Stimulated activated naive B cell treated with anti-CD40 and anti-IgM and Interleukin-4, amounts not matched to agents 10 μg/mL and 1 μg/mL and 100 μg/mL, for 72 hours (primary cell): ENCODE measurements at regions not wholly inside any gene's neighbourhood (a gene's known extent, or its start where the extent isn't known, plus 50 kb on each side); places are given as distances from the start of the nearest gene placed in this dataset.

Source experiments
- ATAC-seq, 2 donors: fragments of 150-1000 bp; cut with Tn5 transposase; replicated peaks; 2 replicates each; pipeline ENCODE4 v1.10.0; 2021; ENCODE audit warnings: moderate library complexity in 1 of 2
- DNase-seq: peaks from one replicate; pipeline ENCODE4 v3.0.0; 2021
- H3K27ac Mint-ChIP-seq: one replicate; pipeline ENCODE4 v1.8.0; 2022; ENCODE audit warnings: mild to moderate bottlenecking, mixed read lengths
- H3K27me3 Mint-ChIP-seq, 2 donors: one replicate each; pipeline ENCODE4 v1.8.0; 2022; ENCODE audit warnings: mixed read lengths in 2 of 2
- H3K36me3 Mint-ChIP-seq, 2 donors: one replicate each; pipeline ENCODE4 v1.8.0; 2022; ENCODE audit warnings: mixed read lengths in 2 of 2, mild to moderate bottlenecking in 1 of 2
- H3K4me1 Mint-ChIP-seq, 2 donors: one replicate each; pipeline ENCODE4 v1.8.0; 2022; ENCODE audit warnings: mixed read lengths in 2 of 2, mild to moderate bottlenecking in 1 of 2
- H3K4me3 Mint-ChIP-seq, 2 donors: one replicate each; pipeline ENCODE4 v1.8.0; 2022; ENCODE audit warnings: mild to moderate bottlenecking in 2 of 2, mixed read lengths in 2 of 2, moderate library complexity in 1 of 2
- H3K9me3 Mint-ChIP-seq, 2 donors: one replicate each; pipeline ENCODE4 v1.8.0; 2022; ENCODE audit warnings: mixed read lengths in 2 of 2, mild to moderate bottlenecking in 1 of 2

- Mint-ChIP-seq H3K4me3 (no peak overlapping the region), H3K27ac (no peak overlapping the region), H3K9me3 (no peaks in the 10 kb centered on the region), H3K27me3 (peaks cover 10 to 21% of the 10 kb centered on the region in 2 donors), H3K4me1 (no peaks in the 10 kb centered on the region), H3K36me3 (no peaks in the 10 kb centered on the region)
- ATAC-seq (no peak), DNase-seq (no peak)
Measured at GRCh38 chr2:45274250-45274926, 265.1 kb upstream of the SIX2 start.

- no peak overlapping the region for H3K4me3 Mint-ChIP-seq
- no peak overlapping the region for H3K27ac Mint-ChIP-seq
- H3K36me3 Mint-ChIP-seq, result no peaks in the 10 kb centered on the region
- H3K9me3 Mint-ChIP-seq, result no peaks in the 10 kb centered on the region
- no peaks in the 10 kb centered on the region for H3K4me1 Mint-ChIP-seq
- DNase-seq (no peak), ATAC-seq (no peak)
- peaks cover 16 to 29% of the 10 kb centered on the region in 2 donors for H3K27me3 Mint-ChIP-seq
Measured at GRCh38 chr2:45273412-45274249, 264.4 kb upstream of the SIX2 start.

GRCh38 chr2:45272549-45273265 is 263.5 kb upstream of the SIX2 start:
- Mint-ChIP-seq H3K36me3 (no peaks in the 10 kb centered on the region), H3K4me3 (no peak overlapping the region), H3K27ac (no peak overlapping the region), H3K27me3 (peaks cover 19 to 26% of the 10 kb centered on the region in 2 donors), H3K4me1 (no peaks in the 10 kb centered on the region), H3K9me3 (no peaks in the 10 kb centered on the region)
- ATAC-seq, result no peak
- no peak for DNase-seq

- peaks cover 23 to 33% of the 10 kb centered on the region in 2 donors for H3K27me3 Mint-ChIP-seq
- ATAC-seq (no peak), DNase-seq (no peak)
- H3K4me3 Mint-ChIP-seq, result no peak overlapping the region
- peaks cover 3% of the 10 kb centered on the region in 2 donors for H3K36me3 Mint-ChIP-seq
- H3K27ac Mint-ChIP-seq, result no peak overlapping the region
- peaks cover 4 to 6% of the 10 kb centered on the region in 2 donors for H3K4me1 Mint-ChIP-seq
- H3K9me3 Mint-ChIP-seq, result peaks cover 4% of the 10 kb centered on the region in 2 donors
Measured at GRCh38 chr2:45269149-45269793, 260.0 kb upstream of the SIX2 start.

- no peak overlapping the region for H3K4me3 Mint-ChIP-seq
- no peak for ATAC-seq
- peaks cover 4 to 7% of the 10 kb centered on the region in 2 donors for H3K4me1 Mint-ChIP-seq
- H3K36me3 Mint-ChIP-seq, result peaks cover 3% of the 10 kb centered on the region in 2 donors
- H3K9me3 Mint-ChIP-seq, result peaks cover 4% of the 10 kb centered on the region in 2 donors
- no peak overlapping the region for H3K27ac Mint-ChIP-seq
- H3K27me3 Mint-ChIP-seq, result peaks cover 23 to 39% of the 10 kb centered on the region in 2 donors
- no peak for DNase-seq
Measured at GRCh38 chr2:45268631-45269030, 259.4 kb upstream of the SIX2 start.

GRCh38 chr2:45267062-45267792 is 258.0 kb upstream of the SIX2 start:
- Mint-ChIP-seq H3K4me3 (no peak overlapping the region), H3K9me3 (peaks cover 4% of the 10 kb centered on the region in 2 donors), H3K4me1 (peaks cover 5 to 20% of the 10 kb centered on the region in 2 donors), H3K36me3 (peaks cover 3% of the 10 kb centered on the region in 2 donors), H3K27me3 (peaks cover 30 to 53% of the 10 kb centered on the region in 2 donors), H3K27ac (no peak overlapping the region)
- DNase-seq, result no peak
- ATAC-seq, result no peak

GRCh38 chr2:45265336-45265735 is 256.1 kb upstream of the SIX2 start:
- H3K4me3 Mint-ChIP-seq, result no peak overlapping the region
- H3K36me3 Mint-ChIP-seq, result peaks cover 3% of the 10 kb centered on the region in 2 donors
- peaks cover 4% of the 10 kb centered on the region in 2 donors for H3K9me3 Mint-ChIP-seq
- no peak for DNase-seq
- H3K4me1 Mint-ChIP-seq, result peaks cover 5 to 20% of the 10 kb centered on the region in 2 donors
- ATAC-seq, result no peak
- no peak overlapping the region for H3K27ac Mint-ChIP-seq
- peaks cover 34 to 49% of the 10 kb centered on the region in 2 donors for H3K27me3 Mint-ChIP-seq

- ATAC-seq, result peak; percentile 77 to 88
- H3K4me1 Mint-ChIP-seq, result peaks cover 5 to 20% of the 10 kb centered on the region in 2 donors
- no peak for DNase-seq
- H3K9me3 Mint-ChIP-seq, result peaks cover 4% of the 10 kb centered on the region in 2 donors
- peaks cover 30 to 44% of the 10 kb centered on the region in 2 donors for H3K27me3 Mint-ChIP-seq
- no peak overlapping the region for H3K4me3 Mint-ChIP-seq
- H3K36me3 Mint-ChIP-seq, result peaks cover 3% of the 10 kb centered on the region in 2 donors
- H3K27ac Mint-ChIP-seq, result no peak overlapping the region
Measured at GRCh38 chr2:45264227-45265225, 255.3 kb upstream of the SIX2 start.

- ATAC-seq (peak; percentile 42 to 50), DNase-seq (no peak)
- H3K27me3 Mint-ChIP-seq, result peaks cover 19 to 32% of the 10 kb centered on the region in 2 donors
- no peak overlapping the region for H3K4me3 Mint-ChIP-seq
- H3K4me1 Mint-ChIP-seq, result peaks cover 7 to 20% of the 10 kb centered on the region in 2 donors
- peaks cover 4% of the 10 kb centered on the region in 2 donors for H3K9me3 Mint-ChIP-seq
- peaks cover 3% of the 10 kb centered on the region in 2 donors for H3K36me3 Mint-ChIP-seq
- no peak overlapping the region for H3K27ac Mint-ChIP-seq
Measured at GRCh38 chr2:45263147-45263546, 253.9 kb upstream of the SIX2 start.

GRCh38 chr2:45261746-45262145 is 252.5 kb upstream of the SIX2 start:
- peaks cover 7 to 20% of the 10 kb centered on the region in 2 donors for H3K4me1 Mint-ChIP-seq
- H3K9me3 Mint-ChIP-seq, result peaks cover 4% of the 10 kb centered on the region in 2 donors
- H3K27me3 Mint-ChIP-seq, result peaks cover 15 to 28% of the 10 kb centered on the region in 2 donors
- no peak overlapping the region for H3K4me3 Mint-ChIP-seq
- DNase-seq, result no peak
- peaks cover 3% of the 10 kb centered on the region in 2 donors for H3K36me3 Mint-ChIP-seq
- ATAC-seq, result no peak
- no peak overlapping the region for H3K27ac Mint-ChIP-seq

- no peak for DNase-seq
Measured at GRCh38 chr2:45260946-45261345, 251.7 kb upstream of the SIX2 start.

GRCh38 chr2:45259547-45260160 is 250.4 kb upstream of the SIX2 start:
- ATAC-seq (no peak), DNase-seq (no peak)
- H3K4me3 Mint-ChIP-seq, result no peak overlapping the region
- peaks cover 15 to 25% of the 10 kb centered on the region in 2 donors for H3K27me3 Mint-ChIP-seq
- H3K4me1 Mint-ChIP-seq, result peaks cover 3 to 17% of the 10 kb centered on the region in 2 donors
- H3K27ac Mint-ChIP-seq, result no peak overlapping the region
- peaks cover under 1% of the 10 kb centered on the region in 2 donors for H3K36me3 Mint-ChIP-seq
- H3K9me3 Mint-ChIP-seq, result peaks cover 1% of the 10 kb centered on the region in 2 donors

More at GRCh38 chr2:45260946-45261345, 251.7 kb upstream of the SIX2 start:
- H3K4me3 Mint-ChIP-seq, result no peak overlapping the region
- peaks cover 15 to 28% of the 10 kb centered on the region in 2 donors for H3K27me3 Mint-ChIP-seq
- ATAC-seq, result no peak
- H3K4me1 Mint-ChIP-seq, result peaks cover 7 to 20% of the 10 kb centered on the region in 2 donors
- peaks cover 3% of the 10 kb centered on the region in 2 donors for H3K36me3 Mint-ChIP-seq
- H3K9me3 Mint-ChIP-seq, result peaks cover 4% of the 10 kb centered on the region in 2 donors
- H3K27ac Mint-ChIP-seq, result no peak overlapping the region
